GM23248 (cell line): ENCODE measurements at regions not wholly inside any gene's neighbourhood (a gene's known extent, or its start where the extent isn't known, plus 50 kb on each side); places are given as distances from the start of the nearest gene placed in this dataset.

ENCODE experiments used
- EZH2 ChIP-seq: fragments of 200-600 bp; sonication (generic); IDR thresholded peaks from 2 replicates; pipeline ENCODE4 v1.6.1; 2018; ENCODE audit warnings: antibody characterized with exemption, mild to moderate bottlenecking; ENCODE audit not compliant: insufficient read depth, poor library complexity, severe bottlenecking
- EZH2phosphoT487 ChIP-seq: fragments of 200-600 bp; sonication (generic); IDR thresholded peaks from 2 replicates; pipeline ENCODE4 v1.6.1; 2018; ENCODE audit warnings: antibody characterized with exemption, moderate library complexity, mild to moderate bottlenecking, low read depth; ENCODE audit not compliant: insufficient read depth

DNA sequence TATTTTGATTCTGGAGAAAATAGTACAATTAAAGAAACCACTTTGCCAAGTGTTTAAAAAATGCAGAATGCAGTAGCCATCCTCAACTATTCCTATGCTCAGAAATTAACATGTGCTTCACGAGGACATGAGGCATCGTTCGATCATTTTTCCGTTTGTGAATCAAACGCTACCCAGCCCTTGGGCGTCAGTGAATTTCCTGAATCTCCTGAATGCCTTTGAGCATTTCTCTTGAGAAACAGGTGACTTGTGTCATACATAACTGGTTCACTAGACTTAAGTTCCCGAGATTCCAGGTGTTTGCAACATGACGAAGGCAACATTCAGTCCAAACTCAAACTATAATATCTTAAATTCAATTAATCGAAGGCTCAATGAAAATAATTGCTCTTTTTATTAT lies 110.0 kb upstream of the ALKAL2 start:
- TF ChIP-seq EZH2phosphoT487 (no peak), EZH2 (no peak)
